ENCODE measurements at regions not wholly inside any gene's neighbourhood (a gene's known extent, or its start where the extent isn't known, plus 50 kb on each side); places are given as distances from the start of the nearest gene placed in this dataset.

DNA sequence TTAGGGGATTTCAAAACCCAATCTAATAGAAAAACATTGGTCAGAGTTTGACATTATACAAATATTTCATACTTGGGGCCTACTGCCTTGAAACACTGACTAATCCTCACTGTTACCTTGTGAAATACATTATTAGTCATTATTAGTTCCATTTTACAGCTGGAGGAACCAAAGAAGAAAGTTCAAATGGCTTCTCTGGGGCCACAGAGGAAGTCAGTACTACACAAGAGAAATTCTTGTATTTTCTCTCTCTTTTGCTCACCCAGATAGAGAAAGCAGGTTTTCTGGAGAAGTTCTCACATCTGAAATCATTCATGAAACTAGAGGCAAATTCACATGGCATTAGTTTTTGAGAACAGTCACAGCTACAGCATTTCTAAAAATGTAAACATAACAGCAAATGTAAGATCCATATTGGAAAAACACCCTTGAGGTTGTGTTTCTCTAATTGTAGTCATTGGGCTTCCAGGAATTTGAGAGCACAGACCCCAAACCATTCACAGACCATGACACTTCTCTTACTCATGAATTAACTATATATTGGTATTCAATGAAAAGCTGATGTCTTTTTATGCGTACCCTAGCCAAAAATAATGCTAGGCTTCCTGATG lies 83.0 kb downstream of the LLPH start:
- Histone ChIP-seq H3K27ac (ENCODE audit: low read depth) (no peak overlapping the region), H3K4me3 (no peak overlapping the region), H3K36me3 (ENCODE audit: insufficient read depth) (no peaks in the 10 kb centered on the region), H2AFZ (peak overlapping the region; percentile 6; the same call in 1 of the 2 replicates), H3K27me3 (ENCODE audit: insufficient read depth) (no peaks in the 10 kb centered on the region), H3K4me1 (ENCODE audit: insufficient read depth) (no peaks in the 10 kb centered on the region), H3K4me2 (no peak overlapping the region), H4K20me1 (replicated peaks; ENCODE audit: insufficient read depth) (no peaks in the 10 kb centered on the region), H3K79me2 (replicated peaks; ENCODE audit: insufficient read depth) (no peaks in the 10 kb centered on the region), H3K9me2 (ENCODE audit: insufficient read depth) (no peaks in the 10 kb centered on the region), H3F3A (replicated peaks; ENCODE audit: low read depth) (no peaks in the 10 kb centered on the region)
- H3K27me3 Mint-ChIP-seq (ENCODE audit: insufficient read depth, low read depth, poor library complexity) = peaks cover 2% of the 10 kb centered on the region
- DNase-seq (ENCODE audit: low spot score) (no peak), ATAC-seq (no peak)
- no peak overlapping the region for H3K4me3 Mint-ChIP-seq
- no peak overlapping the region for H3K27ac Mint-ChIP-seq
- H3K36me3 Mint-ChIP-seq (ENCODE audit: low read depth) = no peaks in the 10 kb centered on the region
- H3K9me3 Mint-ChIP-seq = no peaks in the 10 kb centered on the region
- TF ChIP-seq STAT1 (IDR thresholded peaks at IDR 0.05; ENCODE audit: unreplicated experiment) = no peak
- no peak for TF ChIP-seq ZNF114 (CRISPR knock-in tag; IDR thresholded peaks at IDR 0.05)
- TF ChIP-seq, protein P1, sequence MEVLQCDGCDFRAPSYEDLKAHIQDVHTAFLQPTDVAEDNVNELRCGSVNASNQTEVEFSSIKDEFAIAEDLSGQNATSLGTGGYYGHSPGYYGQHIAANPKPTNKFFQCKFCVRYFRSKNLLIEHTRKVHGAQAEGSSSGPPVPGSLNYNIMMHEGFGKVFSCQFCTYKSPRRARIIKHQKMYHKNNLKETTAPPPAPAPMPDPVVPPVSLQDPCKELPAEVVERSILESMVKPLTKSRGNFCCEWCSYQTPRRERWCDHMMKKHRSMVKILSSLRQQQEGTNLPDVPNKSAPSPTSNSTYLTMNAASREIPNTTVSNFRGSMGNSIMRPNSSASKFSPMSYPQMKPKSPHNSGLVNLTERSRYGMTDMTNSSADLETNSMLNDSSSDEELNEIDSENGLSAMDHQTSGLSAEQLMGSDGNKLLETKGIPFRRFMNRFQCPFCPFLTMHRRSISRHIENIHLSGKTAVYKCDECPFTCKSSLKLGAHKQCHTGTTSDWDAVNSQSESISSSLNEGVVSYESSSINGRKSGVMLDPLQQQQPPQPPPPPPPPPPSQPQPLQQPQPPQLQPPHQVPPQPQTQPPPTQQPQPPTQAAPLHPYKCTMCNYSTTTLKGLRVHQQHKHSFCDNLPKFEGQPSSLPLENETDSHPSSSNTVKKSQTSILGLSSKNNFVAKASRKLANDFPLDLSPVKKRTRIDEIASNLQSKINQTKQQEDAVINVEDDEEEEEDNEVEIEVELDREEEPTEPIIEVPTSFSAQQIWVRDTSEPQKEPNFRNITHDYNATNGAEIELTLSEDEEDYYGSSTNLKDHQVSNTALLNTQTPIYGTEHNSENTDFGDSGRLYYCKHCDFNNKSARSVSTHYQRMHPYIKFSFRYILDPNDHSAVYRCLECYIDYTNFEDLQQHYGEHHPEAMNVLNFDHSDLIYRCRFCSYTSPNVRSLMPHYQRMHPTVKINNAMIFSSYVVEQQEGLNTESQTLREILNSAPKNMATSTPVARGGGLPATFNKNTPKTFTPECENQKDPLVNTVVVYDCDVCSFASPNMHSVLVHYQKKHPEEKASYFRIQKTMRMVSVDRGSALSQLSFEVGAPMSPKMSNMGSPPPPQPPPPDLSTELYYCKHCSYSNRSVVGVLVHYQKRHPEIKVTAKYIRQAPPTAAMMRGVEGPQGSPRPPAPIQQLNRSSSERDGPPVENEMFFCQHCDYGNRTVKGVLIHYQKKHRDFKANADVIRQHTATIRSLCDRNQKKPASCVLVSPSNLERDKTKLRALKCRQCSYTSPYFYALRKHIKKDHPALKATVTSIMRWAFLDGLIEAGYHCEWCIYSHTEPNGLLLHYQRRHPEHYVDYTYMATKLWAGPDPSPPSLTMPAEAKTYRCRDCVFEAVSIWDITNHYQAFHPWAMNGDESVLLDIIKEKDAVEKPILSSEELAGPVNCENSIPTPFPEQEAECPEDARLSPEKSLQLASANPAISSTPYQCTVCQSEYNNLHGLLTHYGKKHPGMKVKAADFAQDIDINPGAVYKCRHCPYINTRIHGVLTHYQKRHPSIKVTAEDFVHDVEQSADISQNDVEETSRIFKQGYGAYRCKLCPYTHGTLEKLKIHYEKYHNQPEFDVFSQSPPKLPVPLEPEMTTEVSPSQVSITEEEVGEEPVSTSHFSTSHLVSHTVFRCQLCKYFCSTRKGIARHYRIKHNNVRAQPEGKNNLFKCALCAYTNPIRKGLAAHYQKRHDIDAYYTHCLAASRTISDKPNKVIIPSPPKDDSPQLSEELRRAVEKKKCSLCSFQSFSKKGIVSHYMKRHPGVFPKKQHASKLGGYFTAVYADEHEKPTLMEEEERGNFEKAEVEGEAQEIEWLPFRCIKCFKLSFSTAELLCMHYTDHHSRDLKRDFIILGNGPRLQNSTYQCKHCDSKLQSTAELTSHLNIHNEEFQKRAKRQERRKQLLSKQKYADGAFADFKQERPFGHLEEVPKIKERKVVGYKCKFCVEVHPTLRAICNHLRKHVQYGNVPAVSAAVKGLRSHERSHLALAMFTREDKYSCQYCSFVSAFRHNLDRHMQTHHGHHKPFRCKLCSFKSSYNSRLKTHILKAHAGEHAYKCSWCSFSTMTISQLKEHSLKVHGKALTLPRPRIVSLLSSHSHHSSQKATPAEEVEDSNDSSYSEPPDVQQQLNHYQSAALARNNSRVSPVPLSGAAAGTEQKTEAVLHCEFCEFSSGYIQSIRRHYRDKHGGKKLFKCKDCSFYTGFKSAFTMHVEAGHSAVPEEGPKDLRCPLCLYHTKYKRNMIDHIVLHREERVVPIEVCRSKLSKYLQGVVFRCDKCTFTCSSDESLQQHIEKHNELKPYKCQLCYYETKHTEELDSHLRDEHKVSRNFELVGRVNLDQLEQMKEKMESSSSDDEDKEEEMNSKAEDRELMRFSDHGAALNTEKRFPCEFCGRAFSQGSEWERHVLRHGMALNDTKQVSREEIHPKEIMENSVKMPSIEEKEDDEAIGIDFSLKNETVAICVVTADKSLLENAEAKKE (CRISPR knock-in tag; IDR thresholded peaks at IDR 0.05) = no peak
- TF ChIP-seq CREB1 (CRISPR knock-in tag; IDR thresholded peaks at IDR 0.05; ENCODE audit: low read depth) = no peak
- no peak for TF ChIP-seq ZNF331 (CRISPR knock-in tag; IDR thresholded peaks at IDR 0.05; ENCODE audit: low read depth)
- TF ChIP-seq, protein P2, sequence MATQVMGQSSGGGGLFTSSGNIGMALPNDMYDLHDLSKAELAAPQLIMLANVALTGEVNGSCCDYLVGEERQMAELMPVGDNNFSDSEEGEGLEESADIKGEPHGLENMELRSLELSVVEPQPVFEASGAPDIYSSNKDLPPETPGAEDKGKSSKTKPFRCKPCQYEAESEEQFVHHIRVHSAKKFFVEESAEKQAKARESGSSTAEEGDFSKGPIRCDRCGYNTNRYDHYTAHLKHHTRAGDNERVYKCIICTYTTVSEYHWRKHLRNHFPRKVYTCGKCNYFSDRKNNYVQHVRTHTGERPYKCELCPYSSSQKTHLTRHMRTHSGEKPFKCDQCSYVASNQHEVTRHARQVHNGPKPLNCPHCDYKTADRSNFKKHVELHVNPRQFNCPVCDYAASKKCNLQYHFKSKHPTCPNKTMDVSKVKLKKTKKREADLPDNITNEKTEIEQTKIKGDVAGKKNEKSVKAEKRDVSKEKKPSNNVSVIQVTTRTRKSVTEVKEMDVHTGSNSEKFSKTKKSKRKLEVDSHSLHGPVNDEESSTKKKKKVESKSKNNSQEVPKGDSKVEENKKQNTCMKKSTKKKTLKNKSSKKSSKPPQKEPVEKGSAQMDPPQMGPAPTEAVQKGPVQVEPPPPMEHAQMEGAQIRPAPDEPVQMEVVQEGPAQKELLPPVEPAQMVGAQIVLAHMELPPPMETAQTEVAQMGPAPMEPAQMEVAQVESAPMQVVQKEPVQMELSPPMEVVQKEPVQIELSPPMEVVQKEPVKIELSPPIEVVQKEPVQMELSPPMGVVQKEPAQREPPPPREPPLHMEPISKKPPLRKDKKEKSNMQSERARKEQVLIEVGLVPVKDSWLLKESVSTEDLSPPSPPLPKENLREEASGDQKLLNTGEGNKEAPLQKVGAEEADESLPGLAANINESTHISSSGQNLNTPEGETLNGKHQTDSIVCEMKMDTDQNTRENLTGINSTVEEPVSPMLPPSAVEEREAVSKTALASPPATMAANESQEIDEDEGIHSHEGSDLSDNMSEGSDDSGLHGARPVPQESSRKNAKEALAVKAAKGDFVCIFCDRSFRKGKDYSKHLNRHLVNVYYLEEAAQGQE (IDR thresholded peaks at IDR 0.05; ENCODE audit: unreplicated experiment) = no peak
- no peak for TF ChIP-seq CTCF (conservative IDR thresholded peaks at IDR 0.05; ENCODE audit: low read depth in 2 of 2)
- TF ChIP-seq NANOG (IDR thresholded peaks at IDR 0.05; ENCODE audit: borderline replicate concordance) = no peak
- TF ChIP-seq EZH2phosphoT487 (IDR thresholded peaks at IDR 0.05; ENCODE audit: unreplicated experiment) = no peak
- no peak for TF ChIP-seq JUNB (IDR thresholded peaks at IDR 0.05; ENCODE audit: unreplicated experiment)
- TF ChIP-seq, protein P3, sequence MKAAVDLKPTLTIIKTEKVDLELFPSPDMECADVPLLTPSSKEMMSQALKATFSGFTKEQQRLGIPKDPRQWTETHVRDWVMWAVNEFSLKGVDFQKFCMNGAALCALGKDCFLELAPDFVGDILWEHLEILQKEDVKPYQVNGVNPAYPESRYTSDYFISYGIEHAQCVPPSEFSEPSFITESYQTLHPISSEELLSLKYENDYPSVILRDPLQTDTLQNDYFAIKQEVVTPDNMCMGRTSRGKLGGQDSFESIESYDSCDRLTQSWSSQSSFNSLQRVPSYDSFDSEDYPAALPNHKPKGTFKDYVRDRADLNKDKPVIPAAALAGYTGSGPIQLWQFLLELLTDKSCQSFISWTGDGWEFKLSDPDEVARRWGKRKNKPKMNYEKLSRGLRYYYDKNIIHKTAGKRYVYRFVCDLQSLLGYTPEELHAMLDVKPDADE (IDR thresholded peaks at IDR 0.05) = no peak
- H3K4me1 Mint-ChIP-seq = peaks cover 2% of the 10 kb centered on the region; the same call in 1 of the 3 replicates

All from GM23338 (cell line).